ENCODE measurements at regions not wholly inside any gene's neighbourhood (a gene's known extent, or its start where the extent isn't known, plus 50 kb on each side); places are given as distances from the start of the nearest gene placed in this dataset.

DNA sequence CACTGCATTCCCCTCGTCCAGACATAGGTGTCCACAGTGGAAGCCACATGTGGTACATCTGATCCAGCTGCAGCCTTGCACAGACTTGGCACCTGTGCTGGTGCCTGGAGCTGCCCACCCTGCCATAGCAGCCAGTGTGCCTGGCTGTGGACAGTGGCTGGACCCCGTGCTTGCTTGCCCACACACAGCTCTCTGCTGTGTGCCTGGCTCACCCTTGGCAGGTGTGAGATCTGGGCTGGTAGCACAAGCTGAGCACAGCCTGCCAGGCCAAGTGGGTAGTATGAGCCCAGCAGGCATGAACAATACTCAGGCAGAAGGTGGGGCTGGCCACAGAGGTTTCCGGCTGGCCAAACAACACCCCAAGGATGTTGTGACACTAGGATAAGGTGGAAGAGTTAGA is 614.4 kb downstream of the BCKDHB start:
- no peaks in the 10 kb centered on the region for H3K9me2 ChIP-seq (ENCODE audit: low read depth, low read length)
- no peak overlapping the region for H2AFZ ChIP-seq (ENCODE audit: low read length)
- no peak for TF ChIP-seq EZH2 (IDR thresholded peaks at IDR 0.05; ENCODE audit: borderline replicate concordance, low read length)
- TF ChIP-seq, protein P1, sequence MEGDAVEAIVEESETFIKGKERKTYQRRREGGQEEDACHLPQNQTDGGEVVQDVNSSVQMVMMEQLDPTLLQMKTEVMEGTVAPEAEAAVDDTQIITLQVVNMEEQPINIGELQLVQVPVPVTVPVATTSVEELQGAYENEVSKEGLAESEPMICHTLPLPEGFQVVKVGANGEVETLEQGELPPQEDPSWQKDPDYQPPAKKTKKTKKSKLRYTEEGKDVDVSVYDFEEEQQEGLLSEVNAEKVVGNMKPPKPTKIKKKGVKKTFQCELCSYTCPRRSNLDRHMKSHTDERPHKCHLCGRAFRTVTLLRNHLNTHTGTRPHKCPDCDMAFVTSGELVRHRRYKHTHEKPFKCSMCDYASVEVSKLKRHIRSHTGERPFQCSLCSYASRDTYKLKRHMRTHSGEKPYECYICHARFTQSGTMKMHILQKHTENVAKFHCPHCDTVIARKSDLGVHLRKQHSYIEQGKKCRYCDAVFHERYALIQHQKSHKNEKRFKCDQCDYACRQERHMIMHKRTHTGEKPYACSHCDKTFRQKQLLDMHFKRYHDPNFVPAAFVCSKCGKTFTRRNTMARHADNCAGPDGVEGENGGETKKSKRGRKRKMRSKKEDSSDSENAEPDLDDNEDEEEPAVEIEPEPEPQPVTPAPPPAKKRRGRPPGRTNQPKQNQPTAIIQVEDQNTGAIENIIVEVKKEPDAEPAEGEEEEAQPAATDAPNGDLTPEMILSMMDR (IDR thresholded peaks at IDR 0.05; ENCODE audit: low read length) = no peak
- no peaks in the 10 kb centered on the region for H3K4me1 ChIP-seq (ENCODE audit: insufficient read depth, low read length, severe bottlenecking)
- no peak overlapping the region for H3K4me3 ChIP-seq (ENCODE audit: low read depth, low read length, poor library complexity, severe bottlenecking)
- no peak overlapping the region for H3K9ac ChIP-seq (ENCODE audit: low read length)
- no peaks in the 10 kb centered on the region for H3K36me3 ChIP-seq (ENCODE audit: insufficient read depth, low read length)
- H3K27me3 ChIP-seq (ENCODE audit: insufficient read depth, low read length) = no peaks in the 10 kb centered on the region
- H3K9me3 ChIP-seq (ENCODE audit: low read length) = no peaks in the 10 kb centered on the region
- H3K79me2 ChIP-seq (ENCODE audit: insufficient read depth, low read length) = no peaks in the 10 kb centered on the region
- no peaks in the 10 kb centered on the region for H4K20me1 ChIP-seq (ENCODE audit: insufficient read depth, low read length)
- no peak overlapping the region for H3K4me2 ChIP-seq (ENCODE audit: low read length)
- no peaks in the 10 kb centered on the region for H3F3A ChIP-seq (ENCODE audit: insufficient read depth, low read length)
- H3K27ac ChIP-seq (ENCODE audit: low read depth, low read length, poor library complexity, severe bottlenecking) = no peak overlapping the region

DNA sequence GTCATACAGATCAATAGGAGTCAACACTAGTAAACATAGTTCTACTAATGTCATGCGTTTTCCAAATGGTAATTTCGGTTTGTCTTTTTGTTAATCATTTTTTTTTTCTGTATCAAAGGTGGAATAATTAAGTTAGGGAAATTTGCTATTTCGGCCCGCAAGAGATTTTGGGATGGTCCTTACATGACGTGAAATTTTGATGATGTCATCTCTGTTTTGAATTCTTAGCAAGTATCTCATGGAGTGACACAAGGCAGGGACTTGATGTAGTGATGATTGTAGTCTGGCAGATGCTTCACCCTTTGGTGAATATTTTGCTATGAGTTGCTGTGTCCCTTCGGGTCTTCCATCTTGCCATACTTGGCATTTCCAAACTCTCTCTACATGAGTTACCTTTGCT is 608.0 kb downstream of the BCKDHB start:
- Histone ChIP-seq H3K9me2 (ENCODE audit: low read depth, low read length) (no peaks in the 10 kb centered on the region), H3K27me3 (ENCODE audit: insufficient read depth, low read length) (no peaks in the 10 kb centered on the region), H3K9ac (ENCODE audit: low read length) (no peak overlapping the region), H3K9me3 (ENCODE audit: low read length) (no peaks in the 10 kb centered on the region), H3K79me2 (ENCODE audit: insufficient read depth, low read length) (no peaks in the 10 kb centered on the region), H3K36me3 (ENCODE audit: insufficient read depth, low read length) (no peaks in the 10 kb centered on the region), H3K4me2 (ENCODE audit: low read length) (no peak overlapping the region), H3K4me3 (ENCODE audit: low read depth, low read length, poor library complexity, severe bottlenecking) (no peak overlapping the region), H2AFZ (ENCODE audit: low read length) (no peak overlapping the region), H3K4me1 (ENCODE audit: insufficient read depth, low read length, severe bottlenecking) (no peaks in the 10 kb centered on the region), H3K27ac (ENCODE audit: low read depth, low read length, poor library complexity, severe bottlenecking) (no peak overlapping the region), H4K20me1 (ENCODE audit: insufficient read depth, low read length) (no peaks in the 10 kb centered on the region), H3F3A (ENCODE audit: insufficient read depth, low read length) (no peaks in the 10 kb centered on the region)
- TF ChIP-seq, protein P1 (IDR thresholded peaks at IDR 0.05; ENCODE audit: low read length) = no peak
- TF ChIP-seq EZH2 (IDR thresholded peaks at IDR 0.05; ENCODE audit: borderline replicate concordance, low read length) = no peak

DNA sequence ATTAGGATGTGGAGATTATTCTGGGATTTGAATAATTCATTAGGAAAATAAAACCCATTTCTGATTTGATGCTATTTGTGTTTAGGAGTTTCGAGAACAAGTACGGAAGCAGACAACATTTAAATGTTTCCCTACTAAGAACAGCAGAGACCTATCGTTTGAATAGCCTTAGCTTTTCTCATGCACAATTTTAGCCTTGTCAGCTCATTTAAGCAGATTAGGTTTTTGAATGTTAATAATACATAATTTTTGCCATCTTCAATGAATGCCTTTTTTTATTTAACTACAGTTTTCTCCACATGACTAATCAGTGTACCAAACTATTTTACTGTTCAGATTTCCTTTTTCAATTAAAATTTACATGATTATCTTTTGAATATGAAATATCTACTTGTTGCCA is 592.0 kb downstream of the BCKDHB start:
- TF ChIP-seq, protein P1 (IDR thresholded peaks at IDR 0.05; ENCODE audit: low read length) = no peak
- no peak for TF ChIP-seq EZH2 (IDR thresholded peaks at IDR 0.05; ENCODE audit: borderline replicate concordance, low read length)
- no peaks in the 10 kb centered on the region for H3F3A ChIP-seq (ENCODE audit: insufficient read depth, low read length)

More for the DNA sequence above, 592.0 kb downstream of the BCKDHB start:
- no peak overlapping the region for H2AFZ ChIP-seq (ENCODE audit: low read length)
- no peak overlapping the region for H3K4me3 ChIP-seq (ENCODE audit: low read depth, low read length, poor library complexity, severe bottlenecking)
- H3K27me3 ChIP-seq (ENCODE audit: insufficient read depth, low read length) = no peaks in the 10 kb centered on the region
- H3K9ac ChIP-seq (ENCODE audit: low read length) = no peak overlapping the region
- no peaks in the 10 kb centered on the region for H4K20me1 ChIP-seq (ENCODE audit: insufficient read depth, low read length)
- H3K79me2 ChIP-seq (ENCODE audit: insufficient read depth, low read length) = no peaks in the 10 kb centered on the region
- H3K4me1 ChIP-seq (ENCODE audit: insufficient read depth, low read length, severe bottlenecking) = no peaks in the 10 kb centered on the region
- H3K36me3 ChIP-seq (ENCODE audit: insufficient read depth, low read length) = no peaks in the 10 kb centered on the region
- H3K4me2 ChIP-seq (ENCODE audit: low read length) = no peak overlapping the region
- no peaks in the 10 kb centered on the region for H3K9me3 ChIP-seq (ENCODE audit: low read length)
- no peaks in the 10 kb centered on the region for H3K9me2 ChIP-seq (ENCODE audit: low read depth, low read length)
- H3K27ac ChIP-seq (ENCODE audit: low read depth, low read length, poor library complexity, severe bottlenecking) = no peak overlapping the region

Data from OCI-LY1 (cell line).